HG03175 (cell line): ENCODE measurements at regions not wholly inside any gene's neighbourhood (a gene's known extent, or its start where the extent isn't known, plus 50 kb on each side); places are given as distances from the start of the nearest gene placed in this dataset.
A peak's percentile ranks its signal among the peaks of the same experiment; 100 is the strongest.
"Not testable (repeated sequence)": the region's sequence is repeated elsewhere in the genome, so short reads cannot be mapped to it uniquely, and the experiment has no call there.

Experiments used
- ATAC-seq: cut with Tn5 transposase; IDR thresholded peaks from one replicate; pipeline ENCODE4 v1.9.1; 2021; ENCODE audit warnings: mild to moderate bottlenecking, moderate library complexity; ENCODE audit not compliant: unreplicated experiment

GRCh38 chr5:87183896-87184295 is 83.8 kb upstream of the RASA1 start:
- no peak for ATAC-seq

DNA sequence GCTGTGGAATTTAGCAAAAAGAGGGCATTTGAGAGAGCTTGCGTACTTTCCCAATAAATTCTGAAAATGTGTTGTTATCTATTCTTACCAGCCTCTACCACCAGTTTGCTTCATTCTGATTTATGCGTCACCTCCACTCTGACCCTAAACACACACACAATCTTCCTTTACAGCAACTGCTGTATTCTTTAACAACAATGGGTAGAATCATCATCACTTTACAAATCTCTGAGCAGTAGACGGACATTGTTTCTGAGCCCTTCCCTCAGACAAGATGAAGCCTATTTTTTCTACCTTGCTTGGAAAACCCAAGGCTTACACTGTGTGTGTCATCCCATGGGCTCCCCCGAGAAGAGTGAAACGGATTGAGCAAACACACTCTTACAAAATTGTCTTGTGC is 83.1 kb upstream of the RASA1 start:
- no peak for ATAC-seq

DNA sequence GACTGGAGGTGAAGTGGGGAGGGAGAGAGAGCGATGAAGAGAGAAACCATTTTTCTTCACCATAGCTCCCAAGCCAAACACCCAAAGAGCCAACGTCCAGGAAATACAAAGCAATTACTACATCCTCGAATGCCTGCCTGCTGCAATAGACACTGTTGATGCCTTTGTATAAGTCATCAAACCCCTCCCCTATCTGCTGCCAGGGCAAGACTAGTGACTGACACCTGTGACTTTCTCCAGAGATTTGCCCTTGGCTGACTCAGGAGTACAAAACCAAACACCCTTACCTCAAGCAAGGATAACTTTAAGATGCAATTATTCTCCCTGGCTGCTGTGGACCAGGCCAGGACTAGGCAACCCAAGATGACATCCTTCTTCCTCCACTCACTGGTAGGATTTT is 81.8 kb upstream of the RASA1 start:
- ATAC-seq, result no peak

- ATAC-seq, result no peak
Observed at GRCh38 chr5:87188391-87188790, 79.3 kb upstream of the RASA1 start.

- no peak for ATAC-seq
Observed at GRCh38 chr5:87190041-87190440, 77.6 kb upstream of the RASA1 start.

- peak; percentile 41 for ATAC-seq
Observed at GRCh38 chr5:87190687-87191086, 77.0 kb upstream of the RASA1 start.

DNA sequence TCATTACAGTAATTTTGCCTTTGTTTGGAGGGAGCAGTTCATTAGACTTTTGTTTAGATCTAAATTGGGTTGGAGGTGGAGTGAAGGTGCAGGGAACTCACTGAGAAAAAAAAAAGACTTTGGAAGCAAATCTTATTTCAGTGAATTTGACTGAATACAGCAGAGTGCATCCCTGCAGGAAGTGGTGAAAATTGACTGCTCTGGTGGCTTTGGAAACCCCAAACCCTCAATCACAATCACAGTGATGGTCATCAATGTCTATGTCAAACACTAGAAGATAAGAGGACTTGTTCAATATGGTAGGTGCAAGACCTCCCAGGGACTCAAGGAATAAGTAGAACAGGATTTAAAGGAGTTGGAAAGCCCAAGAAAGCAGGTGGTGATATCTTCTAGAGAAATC is 76.0 kb upstream of the RASA1 start:
- ATAC-seq, result no peak

DNA sequence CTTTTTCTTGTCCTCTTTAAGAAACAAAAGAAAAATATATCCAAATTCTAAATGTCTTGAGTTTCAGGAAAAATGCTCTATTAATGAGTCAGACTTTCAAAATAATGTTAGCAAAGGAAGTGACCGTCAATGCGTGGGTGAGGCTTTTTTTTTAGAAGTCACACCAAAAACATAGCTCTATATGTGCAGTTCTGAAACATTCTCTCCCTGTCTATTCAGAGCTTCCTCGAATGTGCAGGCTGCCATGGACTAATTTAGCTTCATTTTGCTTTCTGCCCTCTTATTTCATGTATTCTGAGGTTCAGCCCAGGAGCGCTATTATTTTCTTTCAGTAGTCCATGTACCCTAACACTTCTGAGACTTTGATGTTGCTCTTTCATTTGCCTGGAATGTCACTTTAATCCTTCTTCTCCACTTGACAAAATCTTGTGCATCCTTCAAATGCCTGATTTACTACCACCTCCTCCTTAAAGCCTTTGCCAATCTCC is 72.5 kb upstream of the RASA1 start:
- no peak for ATAC-seq

- ATAC-seq, result no peak
Observed at GRCh38 chr5:87195616-87196015, 72.1 kb upstream of the RASA1 start.

GRCh38 chr5:87198010-87198409 is 69.7 kb upstream of the RASA1 start:
- ATAC-seq, result no peak

- ATAC-seq, result not testable (repeated sequence)
Observed at GRCh38 chr5:87199246-87199645, 68.4 kb upstream of the RASA1 start.

DNA sequence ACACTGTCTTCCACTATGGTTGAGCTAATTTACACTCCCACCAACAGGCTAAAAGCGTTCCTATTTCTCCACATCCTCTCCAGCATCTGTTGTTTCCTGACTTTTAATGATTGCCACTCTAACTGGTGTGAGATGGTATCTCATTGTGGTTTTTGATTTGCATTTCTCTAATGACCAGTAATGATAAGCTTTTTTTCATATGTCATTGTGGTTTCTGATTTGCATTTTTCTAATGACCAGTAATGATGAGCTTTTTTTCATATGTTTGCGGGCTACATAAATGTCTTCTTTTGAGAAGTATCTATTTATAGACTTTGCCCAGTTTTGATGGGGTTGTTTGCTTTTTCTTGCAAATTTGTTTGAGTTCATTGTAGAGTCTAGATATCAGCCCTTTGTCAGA is 68.0 kb upstream of the RASA1 start:
- not testable (repeated sequence) for ATAC-seq

GRCh38 chr5:87210076-87210475 is 57.6 kb upstream of the RASA1 start:
- ATAC-seq, result no peak

GRCh38 chr5:87210743-87211142 is 56.9 kb upstream of the RASA1 start:
- ATAC-seq, result no peak

DNA sequence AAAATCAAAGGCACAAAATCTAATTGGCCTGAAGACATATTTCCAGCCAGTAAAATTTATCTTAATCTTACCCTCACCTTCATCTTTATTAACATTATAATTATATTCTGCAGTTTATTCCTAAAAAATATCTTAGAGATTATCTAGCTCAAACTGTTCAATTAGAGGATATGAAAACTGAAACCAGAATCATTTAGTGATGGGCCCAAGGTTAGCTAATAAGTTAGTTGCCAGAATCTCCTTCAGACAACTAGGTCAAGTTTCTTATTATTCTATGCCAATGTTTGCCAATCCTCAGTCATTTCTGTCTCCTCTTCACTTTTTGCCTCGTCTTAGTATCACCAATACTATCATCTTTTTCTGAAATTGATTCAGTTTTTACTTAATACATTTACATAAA is 56.0 kb upstream of the RASA1 start:
- ATAC-seq, result no peak

DNA sequence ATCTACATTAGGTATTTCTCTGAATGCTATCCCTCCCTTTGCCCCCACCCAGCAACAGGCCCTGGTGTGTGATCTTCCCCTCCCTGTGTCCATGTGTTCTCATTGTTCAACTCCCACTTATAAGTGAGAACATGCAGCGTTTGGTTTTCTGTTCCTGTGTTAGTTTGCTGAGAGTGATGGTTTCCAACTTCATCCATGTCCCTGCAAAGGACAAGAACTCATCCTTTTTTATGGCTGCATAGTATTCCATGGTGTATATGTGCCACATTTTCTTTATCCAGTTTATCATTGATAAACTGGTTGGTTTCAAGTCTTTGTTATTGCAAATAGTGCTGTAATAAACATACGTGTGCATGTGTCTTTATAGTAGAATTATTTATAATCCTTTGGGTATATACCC is 55.5 kb upstream of the RASA1 start:
- not testable (repeated sequence) for ATAC-seq

GRCh38 chr5:87217480-87217879 is 50.2 kb upstream of the RASA1 start:
- ATAC-seq, result not testable (repeated sequence)
